NCI-H345 treated with DMSO at 0.1 percent for 48 hours (cell line): ENCODE measurements at regions not wholly inside any gene's neighbourhood (a gene's known extent, or its start where the extent isn't known, plus 50 kb on each side); places are given as distances from the start of the nearest gene placed in this dataset.

Source experiments
- DNase-seq: peaks from one replicate; lab custom pipeline; 2025; ENCODE audit not compliant: unreplicated experiment; lab: John Stamatoyannopoulos, UW

DNA sequence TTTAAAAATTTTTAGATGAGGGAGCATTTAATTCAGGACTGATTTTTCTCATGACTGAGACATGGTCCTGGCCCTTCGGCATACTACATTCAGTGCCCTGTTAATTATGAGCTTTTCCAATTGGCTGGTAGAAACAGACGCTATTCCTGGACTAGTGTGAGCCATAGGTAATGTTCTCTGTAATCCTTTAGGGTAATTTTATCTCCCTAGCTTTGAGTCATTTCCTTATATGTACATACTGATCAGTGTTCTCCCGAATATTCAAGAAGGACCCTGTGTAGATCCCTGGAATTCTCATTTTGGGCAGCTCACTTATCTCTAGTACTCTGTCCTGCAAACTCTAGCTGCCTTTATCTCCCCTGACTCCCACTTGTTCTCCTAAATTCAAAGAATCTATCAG lies 92.6 kb upstream of the NPY start:
- DNase-seq, result no peak

DNA sequence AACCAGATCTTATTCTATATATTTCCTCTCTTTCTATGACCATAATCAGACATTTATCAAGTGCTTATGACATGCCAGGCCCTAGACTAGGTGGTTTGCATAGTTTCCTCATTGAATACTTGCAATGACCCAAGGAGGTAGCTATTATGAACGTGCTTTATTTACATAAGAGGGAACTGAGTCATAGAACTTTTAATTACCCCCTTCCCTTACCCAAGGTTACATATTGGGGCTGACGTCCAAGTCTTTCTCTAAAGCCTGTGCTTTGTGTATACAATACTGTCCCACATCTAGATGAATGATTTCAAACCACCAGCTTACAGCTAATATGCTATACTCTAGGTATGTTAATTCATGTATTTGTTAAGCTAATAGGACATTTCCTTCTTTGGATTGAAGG lies 91.9 kb upstream of the NPY start:
- DNase-seq, result no peak

DNA sequence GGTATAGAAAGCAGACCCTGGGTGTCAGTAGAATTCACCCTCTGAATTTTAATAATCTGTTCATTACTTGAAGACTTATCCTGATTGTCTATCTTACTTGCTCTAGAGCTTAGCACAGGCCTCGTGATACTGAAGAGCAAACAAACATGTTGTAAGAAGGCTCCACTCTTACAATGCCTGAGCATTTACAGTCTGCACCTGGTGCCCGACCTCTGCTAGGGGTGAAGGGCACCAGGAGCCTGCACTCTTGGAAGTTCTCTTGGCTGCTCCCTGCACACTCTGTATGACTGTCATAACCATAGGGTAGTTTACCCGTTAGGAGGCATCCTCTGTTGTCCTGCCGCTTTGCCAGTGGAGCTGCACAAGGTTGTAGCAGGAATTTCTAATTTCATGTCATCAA lies 91.3 kb upstream of the NPY start:
- no peak for DNase-seq

DNA sequence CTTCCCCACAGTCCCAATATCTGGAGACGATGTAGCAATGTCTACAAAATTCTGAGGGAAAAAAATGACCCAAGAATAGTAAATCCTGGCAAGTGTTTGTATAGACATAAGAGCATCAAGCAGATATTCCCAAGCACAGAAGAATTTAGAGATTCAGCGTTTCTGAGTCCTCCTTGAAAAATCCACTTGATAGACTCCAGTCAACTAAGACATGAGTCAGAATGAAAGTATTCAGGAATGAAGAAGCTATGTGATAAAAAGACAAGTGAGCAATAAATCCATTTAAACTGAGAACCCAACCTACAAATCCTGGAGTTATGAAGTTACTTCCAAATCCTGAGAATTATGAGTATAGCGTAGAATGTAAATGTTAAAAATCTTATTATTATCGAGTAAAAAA lies 86.1 kb upstream of the NPY start:
- DNase-seq, result no peak

DNA sequence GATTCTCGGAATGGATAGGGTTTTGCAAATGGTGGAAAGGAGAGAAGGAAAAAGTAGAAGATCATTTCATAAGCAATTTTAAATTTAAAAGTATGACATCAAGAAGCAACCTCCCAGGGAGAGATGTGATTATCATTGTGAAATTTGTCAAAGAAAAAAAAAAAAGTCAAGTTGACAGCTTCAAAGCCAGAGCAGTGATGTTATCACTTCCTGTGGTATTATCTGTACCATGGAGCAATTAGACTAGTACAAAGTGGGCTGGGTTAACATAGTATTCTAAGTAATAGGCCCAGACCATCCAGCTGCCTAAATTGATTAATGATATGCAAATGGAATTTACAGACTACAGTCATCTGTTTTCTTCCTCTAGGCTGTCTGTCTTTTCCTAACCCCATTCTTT lies 84.0 kb upstream of the NPY start:
- no peak for DNase-seq

DNA sequence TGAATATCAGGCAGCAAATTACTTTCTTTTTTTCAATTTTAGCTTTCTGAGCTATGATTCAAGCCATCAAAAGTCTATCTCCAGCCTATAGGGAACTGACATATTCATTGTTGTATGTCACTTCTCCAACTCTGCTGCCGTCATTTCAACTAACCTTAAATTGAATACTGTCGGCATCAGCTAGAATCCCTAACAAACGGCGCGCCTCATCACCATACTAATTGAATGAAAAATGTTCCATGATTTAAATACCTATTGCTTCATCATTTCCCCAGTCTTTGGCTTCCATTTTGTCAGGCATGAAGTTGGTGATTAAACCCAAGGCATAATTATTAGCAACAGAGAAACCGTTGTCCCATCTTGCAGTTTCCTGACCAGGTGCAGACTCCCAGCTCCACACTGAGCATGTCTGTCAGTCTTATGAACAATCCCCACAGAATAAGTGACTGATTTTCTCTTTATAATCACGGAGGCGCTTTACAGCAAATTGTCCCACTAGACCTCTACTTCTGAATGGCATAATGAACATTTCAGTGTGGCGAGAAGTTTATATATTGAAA lies 83.5 kb upstream of the NPY start:
- no peak for DNase-seq

DNA sequence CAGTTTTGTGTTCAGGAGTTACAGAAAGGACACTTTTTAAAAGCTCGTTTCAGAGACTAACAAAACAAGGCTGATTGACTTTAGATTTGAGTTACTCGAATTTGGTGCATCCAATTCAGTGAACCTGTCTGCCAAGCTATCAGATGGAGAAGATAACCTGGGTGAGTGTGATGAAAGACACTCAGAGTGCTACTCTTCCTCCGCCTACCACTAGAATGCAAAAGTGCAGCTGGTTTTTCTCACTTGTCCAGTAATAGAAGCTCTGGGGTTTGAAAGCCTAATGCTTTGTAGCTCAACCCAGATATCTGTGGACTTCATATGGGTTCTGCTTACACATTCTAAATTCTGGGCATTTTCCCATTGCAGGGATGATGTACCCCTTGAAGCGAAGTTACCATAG lies 82.8 kb upstream of the NPY start:
- no peak for DNase-seq

DNA sequence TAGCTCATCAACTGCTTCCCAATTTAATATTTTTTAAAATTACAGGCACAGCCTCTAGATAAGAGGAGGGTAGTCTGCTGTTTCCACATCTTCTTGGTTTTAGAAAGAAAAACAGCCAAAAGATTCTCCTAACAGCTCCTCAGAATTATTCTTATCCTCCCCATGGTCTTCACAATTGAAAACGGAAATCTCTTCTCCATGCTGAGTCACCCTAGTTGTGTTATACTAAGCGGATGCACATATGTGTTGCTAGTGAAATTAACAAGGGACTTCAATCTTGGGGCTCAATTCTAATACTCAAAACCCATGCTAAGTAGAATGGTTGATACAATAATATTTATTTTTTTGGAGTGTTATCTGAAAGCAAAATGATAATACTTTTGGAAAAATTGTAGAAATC lies 71.9 kb upstream of the NPY start:
- no peak for DNase-seq

DNA sequence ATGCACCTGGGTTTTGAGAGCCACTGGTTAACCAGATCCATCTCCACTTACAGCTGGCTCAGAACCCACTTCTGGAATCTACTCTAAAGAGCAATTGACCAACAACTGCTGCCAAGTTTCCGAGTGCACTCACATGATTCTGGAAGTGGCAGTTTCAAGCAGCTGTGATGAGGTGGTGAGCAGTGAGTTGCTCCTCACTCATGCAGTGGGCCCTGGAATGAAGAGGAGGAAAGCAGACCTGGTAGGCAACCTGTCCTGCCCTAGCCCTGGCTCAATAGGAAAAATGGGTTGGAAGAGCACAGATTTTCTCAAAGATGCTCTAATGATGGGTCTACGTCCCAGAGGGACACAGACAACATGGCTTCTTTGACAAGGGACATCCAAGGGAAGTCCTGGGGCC lies 70.7 kb upstream of the NPY start:
- DNase-seq, result no peak

DNA sequence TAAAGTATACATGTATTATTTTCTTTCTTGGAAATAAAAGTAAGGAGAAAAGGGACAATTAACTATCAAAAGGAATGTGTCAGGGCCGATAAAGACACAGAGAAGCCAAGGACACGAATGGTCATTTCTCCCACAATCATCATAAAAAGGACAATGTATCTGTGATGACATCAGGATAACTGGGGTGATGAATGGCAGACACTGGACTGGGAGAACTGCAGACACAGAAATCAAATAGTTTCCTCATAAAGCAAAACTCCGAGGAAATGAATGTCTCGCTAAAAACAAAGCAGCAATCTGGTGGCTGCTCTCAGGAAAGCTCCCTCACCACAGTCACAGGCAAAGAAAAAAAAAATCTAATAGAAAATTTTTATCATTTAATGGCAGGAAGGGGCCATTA lies 69.3 kb upstream of the NPY start:
- DNase-seq, result no peak

DNA sequence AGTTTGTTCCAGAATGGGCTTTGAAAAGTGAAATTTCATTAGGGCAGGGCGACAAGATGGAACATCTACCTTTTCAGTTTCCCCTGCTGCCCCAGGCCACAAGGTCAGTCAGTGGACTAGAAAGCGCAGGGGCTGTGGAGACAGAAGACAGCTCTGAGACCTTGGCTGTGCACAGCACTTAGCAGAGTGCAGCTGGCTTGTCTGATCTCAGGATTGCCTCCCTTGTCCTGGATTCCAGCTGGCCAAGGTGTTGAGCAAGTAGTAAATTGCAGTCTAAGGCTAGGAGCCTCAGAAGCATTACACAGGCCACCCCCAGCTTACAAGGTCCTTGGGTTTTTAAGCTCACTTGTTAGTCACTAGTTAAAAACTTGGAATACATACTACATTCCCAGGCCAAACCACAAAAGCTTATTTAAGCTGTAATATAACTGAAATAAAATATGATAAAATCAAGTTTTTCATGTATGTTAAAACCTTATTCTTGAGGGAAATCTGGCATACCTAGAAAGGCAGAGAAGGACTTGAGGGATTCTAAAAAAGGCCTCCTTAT lies 67.3 kb upstream of the NPY start:
- DNase-seq, result no peak

DNA sequence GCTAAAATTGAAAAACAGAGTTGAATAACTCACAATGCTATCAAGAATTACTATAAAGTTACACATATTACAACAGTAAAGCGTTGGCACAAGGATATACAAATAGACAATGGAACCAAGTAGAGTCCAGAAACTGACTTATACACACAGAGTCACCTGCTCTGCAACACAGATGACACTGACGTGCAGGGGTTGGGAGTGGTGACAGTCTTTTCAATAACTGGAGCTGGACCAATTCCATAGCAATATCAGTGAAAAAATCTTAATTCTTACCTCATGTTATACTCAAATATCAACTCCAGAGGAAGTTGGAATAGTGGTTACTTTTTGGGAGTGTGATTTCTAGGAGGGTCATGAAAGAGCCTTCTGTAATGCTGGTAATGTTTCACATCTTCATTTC lies 62.5 kb upstream of the NPY start:
- no peak for DNase-seq

DNA sequence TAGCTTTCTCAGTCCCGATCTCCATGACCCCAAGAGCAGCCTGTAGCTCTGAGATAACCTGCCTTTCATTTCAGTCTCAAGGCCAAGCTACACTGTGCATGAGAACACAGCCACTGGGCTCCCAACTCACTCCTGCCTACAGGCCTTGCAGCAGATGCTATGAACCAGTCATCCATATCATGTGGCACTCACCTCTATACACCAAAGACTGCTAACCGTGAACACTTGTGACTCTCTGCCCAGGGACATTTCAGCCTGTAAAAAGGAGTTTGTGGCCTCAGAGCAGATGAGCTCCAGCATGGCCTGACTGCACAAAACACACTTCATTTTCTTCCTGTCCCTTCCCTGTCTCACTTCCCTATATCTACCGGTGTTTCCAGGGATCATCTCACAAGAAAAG lies 56.9 kb upstream of the NPY start:
- DNase-seq, result no peak

DNA sequence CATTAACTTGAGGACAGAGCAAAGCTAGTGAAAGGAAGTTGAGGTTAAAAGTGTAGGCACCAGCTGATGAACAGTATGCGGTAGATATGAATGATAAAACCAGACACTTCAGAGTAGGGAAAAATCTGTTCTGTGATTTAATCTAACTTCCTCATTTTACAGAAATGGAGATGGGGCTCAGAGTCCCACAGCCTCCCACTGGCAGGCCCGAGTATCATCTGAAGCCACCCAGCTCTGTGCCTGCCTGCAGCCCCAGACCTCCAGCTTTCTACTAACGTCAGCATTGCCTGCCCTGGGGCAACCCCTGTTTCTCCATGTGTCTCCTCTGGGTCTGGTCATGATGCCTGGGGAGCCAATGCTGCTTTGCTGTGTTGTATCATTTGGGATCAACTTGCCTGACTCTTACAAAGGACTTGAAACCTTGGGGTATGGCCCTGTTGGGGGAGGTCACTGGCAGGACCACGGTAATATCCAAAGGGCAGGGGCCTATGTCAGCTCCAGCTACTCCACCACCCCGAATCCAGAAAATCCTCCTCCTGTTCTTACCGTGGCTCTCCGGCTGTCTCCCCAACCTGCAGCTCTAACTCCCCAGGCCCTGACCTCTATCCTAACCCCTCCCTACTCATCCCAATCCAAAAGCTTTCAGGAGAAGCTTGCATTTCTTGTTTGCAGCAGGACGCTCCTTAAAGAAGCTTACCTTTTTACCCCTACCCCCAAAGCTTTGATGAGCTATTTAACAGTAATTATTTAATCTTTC lies 56.2 kb upstream of the NPY start:
- no peak for DNase-seq

DNA sequence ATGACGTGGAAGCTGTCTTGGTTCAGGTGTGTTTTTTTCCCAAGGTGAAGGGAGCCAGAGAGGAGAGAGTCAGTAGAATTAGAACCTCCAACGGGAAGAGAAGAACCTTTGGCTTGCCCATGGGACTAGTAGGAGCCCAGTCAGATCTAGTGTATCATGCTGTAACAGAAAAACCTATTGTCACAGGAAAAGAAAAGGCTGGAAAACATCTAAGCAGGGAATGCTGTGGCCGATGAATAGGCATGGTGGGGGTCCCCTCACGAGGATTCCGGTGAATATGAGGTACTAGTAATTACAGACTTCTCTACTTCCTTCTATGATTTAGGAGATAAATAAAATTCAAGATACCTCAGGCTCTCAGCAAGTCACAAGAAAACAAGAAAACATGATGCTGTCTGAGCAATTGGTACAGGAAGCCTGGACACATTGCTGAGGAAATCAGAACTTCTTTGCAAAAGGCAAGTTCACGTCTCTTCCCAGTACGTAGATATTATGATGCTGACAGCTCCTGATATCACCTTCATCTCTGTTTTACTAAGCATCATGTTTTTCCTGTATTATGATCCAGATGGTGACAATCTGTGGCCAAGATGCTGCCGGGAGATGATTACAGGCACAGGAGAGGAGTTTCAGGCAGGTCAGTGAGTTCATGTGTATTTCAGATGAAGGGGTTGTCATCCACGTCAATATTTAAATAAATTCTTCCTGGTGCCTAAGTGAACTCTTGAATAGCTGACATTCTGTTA lies 54.3 kb upstream of the NPY start:
- no peak for DNase-seq

DNA sequence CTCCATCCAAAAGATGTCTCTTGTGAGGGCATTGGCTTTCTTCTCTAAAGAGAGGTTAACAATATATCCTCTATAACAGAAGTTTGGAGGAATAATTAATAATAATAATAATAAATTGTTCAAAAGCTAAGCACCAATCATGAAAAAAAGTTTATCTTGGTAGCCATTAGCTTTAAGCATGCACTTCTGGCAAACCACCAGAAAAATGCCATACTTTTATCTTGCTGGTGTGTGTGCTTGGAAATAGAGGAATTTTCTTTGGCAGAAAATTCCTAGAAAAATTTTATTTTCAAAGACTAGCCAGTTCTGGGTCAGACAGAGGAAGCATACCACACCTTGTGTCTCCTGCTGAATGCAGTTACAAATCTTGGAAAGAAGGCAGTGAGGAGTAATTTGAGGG lies 52.5 kb upstream of the NPY start:
- no peak for DNase-seq

DNA sequence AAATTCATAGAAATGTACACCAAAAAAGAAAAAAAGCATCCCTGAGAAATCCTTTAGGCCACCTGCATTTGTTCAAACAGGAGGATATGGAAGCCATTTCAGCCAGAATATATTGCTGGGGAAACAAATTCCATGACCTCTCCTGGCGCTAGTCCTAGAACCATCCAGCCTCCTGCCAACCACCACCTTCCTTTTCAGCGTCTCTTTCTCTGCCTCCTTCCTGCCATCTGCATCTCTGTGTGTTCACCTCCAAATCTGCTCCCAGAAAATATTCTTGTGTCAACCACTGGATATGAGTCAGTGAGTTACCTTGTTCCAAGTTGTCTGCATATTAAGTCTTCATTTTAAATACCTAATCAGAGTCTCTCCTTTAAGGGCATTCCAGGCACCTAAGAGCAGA lies 50.6 kb upstream of the NPY start:
- DNase-seq, result no peak
